ENCODE measurements at regions not wholly inside any gene's neighbourhood (a gene's known extent, or its start where the extent isn't known, plus 50 kb on each side); places are given as distances from the start of the nearest gene placed in this dataset.
"Not testable (repeated sequence)": the region's sequence is repeated elsewhere in the genome, so short reads cannot be mapped to it uniquely, and the experiment has no call there.

GRCh38 chr13:33410619-33411018 lies 125.1 kb upstream of the STARD13 start:
- TF ChIP-seq, protein P1, sequence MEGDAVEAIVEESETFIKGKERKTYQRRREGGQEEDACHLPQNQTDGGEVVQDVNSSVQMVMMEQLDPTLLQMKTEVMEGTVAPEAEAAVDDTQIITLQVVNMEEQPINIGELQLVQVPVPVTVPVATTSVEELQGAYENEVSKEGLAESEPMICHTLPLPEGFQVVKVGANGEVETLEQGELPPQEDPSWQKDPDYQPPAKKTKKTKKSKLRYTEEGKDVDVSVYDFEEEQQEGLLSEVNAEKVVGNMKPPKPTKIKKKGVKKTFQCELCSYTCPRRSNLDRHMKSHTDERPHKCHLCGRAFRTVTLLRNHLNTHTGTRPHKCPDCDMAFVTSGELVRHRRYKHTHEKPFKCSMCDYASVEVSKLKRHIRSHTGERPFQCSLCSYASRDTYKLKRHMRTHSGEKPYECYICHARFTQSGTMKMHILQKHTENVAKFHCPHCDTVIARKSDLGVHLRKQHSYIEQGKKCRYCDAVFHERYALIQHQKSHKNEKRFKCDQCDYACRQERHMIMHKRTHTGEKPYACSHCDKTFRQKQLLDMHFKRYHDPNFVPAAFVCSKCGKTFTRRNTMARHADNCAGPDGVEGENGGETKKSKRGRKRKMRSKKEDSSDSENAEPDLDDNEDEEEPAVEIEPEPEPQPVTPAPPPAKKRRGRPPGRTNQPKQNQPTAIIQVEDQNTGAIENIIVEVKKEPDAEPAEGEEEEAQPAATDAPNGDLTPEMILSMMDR (IDR thresholded peaks at IDR 0.05), result no peak
- DNase-seq, result no peak
- Histone ChIP-seq H3K9me3 (no peaks in the 10 kb centered on the region), H3K36me3 (no peaks in the 10 kb centered on the region), H3K4me3 (no peak overlapping the region), H3K4me1 (peaks cover 0 to 8% (median 0%) of the 10 kb centered on the region in 9 donors), H3K27ac (no peak overlapping the region), H3K27me3 (no peaks in the 10 kb centered on the region)
- intact Hi-C loops (cut with DNase I), result no loop called here
- ATAC-seq, result no peak
- 88 to 94% methylated on average over 2 of the region's 2 CpGs for WGBS, 2 donors

DNA sequence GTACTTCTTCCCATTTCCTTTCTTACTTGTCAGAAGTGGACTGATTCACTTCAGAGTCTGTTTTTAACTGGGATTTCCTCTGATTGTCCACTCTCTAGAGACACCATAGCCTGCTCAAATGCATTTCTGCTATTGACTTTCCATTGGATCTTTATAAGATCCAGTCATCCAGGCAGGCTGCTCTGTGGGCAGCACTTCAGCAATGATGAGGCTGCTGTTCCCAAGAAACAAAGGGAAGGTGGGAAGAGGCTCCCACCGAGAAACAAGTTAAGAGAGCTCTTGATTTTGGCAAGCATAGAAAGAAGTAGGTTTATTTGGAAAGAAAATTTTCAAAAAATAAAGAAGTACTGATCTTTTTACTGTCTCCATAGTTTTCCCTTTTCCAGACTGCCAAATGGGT lies 125.8 kb upstream of the STARD13 start:
- H3K4me3 ChIP-seq, result no peak overlapping the region
- 57 to 75% methylated on average over 1 of the region's 1 CpG for WGBS, 2 donors
- H3K27ac ChIP-seq, result no peak overlapping the region
- intact Hi-C loops (cut with DNase I), result no loop called here
- H3K27me3 ChIP-seq, result no peaks in the 10 kb centered on the region
- H3K4me1 ChIP-seq, result peaks cover 0 to 8% (median 0%) of the 10 kb centered on the region in 9 donors
- DNase-seq (no peak), ATAC-seq (no peak)
- H3K36me3 ChIP-seq, result no peaks in the 10 kb centered on the region
- H3K9me3 ChIP-seq, result no peaks in the 10 kb centered on the region
- TF ChIP-seq, protein P1 (IDR thresholded peaks at IDR 0.05), result no peak

- ATAC-seq (no peak), DNase-seq (no peak)
- TF ChIP-seq, protein P1 (IDR thresholded peaks at IDR 0.05), result no peak
- WGBS, 2 donors, result 93 to 97% methylated on average over 1 of the region's 1 CpG
- Histone ChIP-seq H3K36me3 (no peaks in the 10 kb centered on the region), H3K4me1 (no peaks in the 10 kb centered on the region), H3K27ac (no peak overlapping the region), H3K4me3 (no peak overlapping the region), H3K9me3 (no peaks in the 10 kb centered on the region), H3K27me3 (no peaks in the 10 kb centered on the region)
- intact Hi-C loops (cut with DNase I), result no loop called here
Observed at GRCh38 chr13:33415822-33416221, 130.3 kb upstream of the STARD13 start.

GRCh38 chr13:33418224-33418953 lies 132.8 kb upstream of the STARD13 start:
- DNase-seq; H3K9me3 ChIP-seq; H3K4me1 ChIP-seq; ATAC-seq; H3K36me3 ChIP-seq; H3K27ac ChIP-seq; H3K4me3 ChIP-seq; H3K27me3 ChIP-seq; intact Hi-C loops (cut with DNase I): not testable (repeated sequence)
- 91 to 93% methylated on average over 7 of the region's 7 CpGs for WGBS, 2 donors

- H3K36me3 ChIP-seq; H3K27ac ChIP-seq; H3K9me3 ChIP-seq; ATAC-seq; intact Hi-C loops (cut with DNase I); H3K27me3 ChIP-seq; H3K4me1 ChIP-seq; DNase-seq; H3K4me3 ChIP-seq: not testable (repeated sequence)
Observed at GRCh38 chr13:33420117-33420516, 134.6 kb upstream of the STARD13 start.
